Stomach (tissue), 8 donors: ENCODE measurements at regions not wholly inside any gene's neighbourhood (a gene's known extent, or its start where the extent isn't known, plus 50 kb on each side); places are given as distances from the start of the nearest gene placed in this dataset.
"Not testable (repeated sequence)": the region's sequence is repeated elsewhere in the genome, so short reads cannot be mapped to it uniquely, and the experiment has no call there.

ENCODE experiments used
- DNase-seq, 2 donors: peaks; one replicate each; pipeline versions ENCODE4 v3.0.0 to v3.0.0-alpha.2; 2013 to 2019
- H3K27ac ChIP-seq, 5 donors: fragments of 200-600 bp in 4 of 5; sonication (generic) in 4 of 5; one replicate each; pipeline ENCODE4 v1.5.1; 2013 to 2019; ENCODE audit warnings: mild to moderate bottlenecking in 1 of 5, moderate library complexity in 1 of 5
- H3K27me3 ChIP-seq, 3 donors: fragments of 200-600 bp; sonication (generic); one replicate each; pipeline ENCODE4 v1.5.1; 2017 to 2019; ENCODE audit warnings: mixed run types in 1 of 3
- H3K36me3 ChIP-seq, 4 donors: fragments of 200-600 bp; sonication (generic); 1 replicate in 3 of 4; 2 replicates in 1 of 4; pipeline ENCODE4 v1.5.1; 2016 to 2019
- H3K4me1 ChIP-seq, 4 donors: fragments of 200-600 bp; sonication (generic); one replicate each; pipeline ENCODE4 v1.5.1; 2016 to 2019
- H3K4me3 ChIP-seq, 4 donors: fragments of 200-600 bp; sonication (generic) in 3 of 4; one replicate each; pipeline ENCODE4 v1.5.1; 2016 to 2019; ENCODE audit warnings: mild to moderate bottlenecking in 1 of 4
- H3K9me3 ChIP-seq, 4 donors: fragments of 200-600 bp; sonication (generic); one replicate each; pipeline ENCODE4 v1.5.1; 2016 to 2019
- CTCF ChIP-seq, 7 experiments: fragments of 450-650 bp in 4 of 7; fragments of 200-600 bp in 3 of 7; sonication (generic) in 3 of 7; IDR thresholded peaks; one replicate each; pipeline ENCODE4 v1.5.1; 2016 to 2019; ENCODE audit warnings: antibody characterized with exemption in 7 of 7, control low read depth in 2 of 7, mild to moderate bottlenecking in 1 of 7
- EP300 ChIP-seq: sonication (generic); formaldehyde crosslinking; IDR thresholded peaks from one replicate; pipeline ENCODE4 v1.6.1; 2017; ENCODE audit warnings: antibody characterized with exemption
- POLR2A ChIP-seq, 4 donors: fragments of 450-650 bp; IDR thresholded peaks; one replicate each; pipeline ENCODE4 v1.6.1; 2016; ENCODE audit warnings: antibody characterized with exemption in 4 of 4, control low read depth in 2 of 4, mild to moderate bottlenecking in 1 of 4, moderate library complexity in 1 of 4
- POLR2AphosphoS5 ChIP-seq, 3 donors: sonication (generic); formaldehyde crosslinking; IDR thresholded peaks; one replicate each; pipeline ENCODE4 v1.6.1; 2016; ENCODE audit warnings: antibody characterized with exemption in 3 of 3
- WGBS, 5 donors: extraction: QIAGEN DNeasy Blood & Tissue Kit in 3 of 5; methylation state at CpG; one replicate each; pipeline versions ENCODE4 v1.1.5 to v1.1.7; 2013 to 2018; 5-methylcytosine and 5-hydroxymethylcytosine counted together
- intact Hi-C: fragments of 100-400 bp; cut with DNase I; formaldehyde crosslinking; loops from one replicate; pipeline ENCODE4 v1.15.1; 2023; ENCODE audit warnings: low total_unique reads
- donor health status: healthy with polysubstance abuse.
- donor health status: Bipolar disorder and iron deficiency.
- donor health status: healthy.

- 94 to 97% (median 95%) methylated on average over 8 of the region's 8 CpGs for WGBS, 5 donors
- H3K27ac ChIP-seq = no peak overlapping the region
- no peaks in the 10 kb centered on the region for H3K27me3 ChIP-seq
- intact Hi-C loops = no loop called here
- H3K36me3 ChIP-seq = no peaks in the 10 kb centered on the region
- H3K9me3 ChIP-seq = no peaks in the 10 kb centered on the region
- TF ChIP-seq CTCF (IDR thresholded peaks at IDR 0.05) (no peak), POLR2AphosphoS5 (IDR thresholded peaks at IDR 0.05) (no peak)
- no peak for DNase-seq
- H3K4me3 ChIP-seq = no peak overlapping the region
- peaks cover 0 to 9% (median 4%) of the 10 kb centered on the region in 4 donors for H3K4me1 ChIP-seq
Observed at GRCh38 chr18:10148189-10148929, 234.5 kb downstream of the VAPA start.

GRCh38 chr18:10149768-10150556 lies 236.1 kb downstream of the VAPA start:
- H3K27ac ChIP-seq = no peak overlapping the region
- H3K27me3 ChIP-seq = no peaks in the 10 kb centered on the region
- intact Hi-C loops = no loop called here
- H3K4me3 ChIP-seq = no peak overlapping the region
- no peak for TF ChIP-seq POLR2A (IDR thresholded peaks at IDR 0.05)
- TF ChIP-seq EP300 = no peak
- no peak for TF ChIP-seq POLR2AphosphoS5 (IDR thresholded peaks at IDR 0.05)
- no peak for TF ChIP-seq CTCF (IDR thresholded peaks at IDR 0.05)
- H3K4me1 ChIP-seq = peaks cover 0 to 13% (median 0%) of the 10 kb centered on the region in 4 donors
- 93 to 97% (median 97%) methylated on average over 9 of the region's 9 CpGs for WGBS, 5 donors
- H3K9me3 ChIP-seq = no peaks in the 10 kb centered on the region
- no peaks in the 10 kb centered on the region for H3K36me3 ChIP-seq
- no peak for DNase-seq

GRCh38 chr18:10150576-10150975 lies 236.8 kb downstream of the VAPA start:
- H3K36me3 ChIP-seq, H3K27ac ChIP-seq, DNase-seq, H3K27me3 ChIP-seq, H3K9me3 ChIP-seq, intact Hi-C loops, H3K4me3 ChIP-seq: not testable (repeated sequence)
- H3K4me1 ChIP-seq = peaks cover 0 to 13% (median 0%) of the 10 kb centered on the region in 4 donors
- 70 to 85% (median 81%) methylated on average over 16 to 17 of the region's 17 CpGs for WGBS, 5 donors

GRCh38 chr18:10152475-10152874 lies 238.7 kb downstream of the VAPA start:
- Histone ChIP-seq H3K36me3 (no peaks in the 10 kb centered on the region), H3K4me1 (peaks cover 0 to 13% (median 0%) of the 10 kb centered on the region in 4 donors), H3K27me3 (no peaks in the 10 kb centered on the region), H3K9me3 (no peaks in the 10 kb centered on the region), H3K4me3 (no peak overlapping the region), H3K27ac (no peak overlapping the region)
- DNase-seq = no peak
- WGBS, 5 donors = 87 to 96% (median 91%) methylated on average over 6 to 7 of the region's 7 CpGs
- no peak for TF ChIP-seq POLR2A (IDR thresholded peaks at IDR 0.05)
- TF ChIP-seq EP300 = no peak
- TF ChIP-seq POLR2AphosphoS5 (IDR thresholded peaks at IDR 0.05) = no peak
- TF ChIP-seq CTCF (IDR thresholded peaks at IDR 0.05) = no peak
- intact Hi-C loops = no loop called here
